H1 (cell line): ENCODE measurements at regions not wholly inside any gene's neighbourhood (a gene's known extent, or its start where the extent isn't known, plus 50 kb on each side); places are given as distances from the start of the nearest gene placed in this dataset.

Experiments used
- CTCF ChIA-PET: fragments of 300-600 bp; sonication (Branson Sonifier 250); formaldehyde crosslinking; loops from one replicate; lab custom pipeline; 2021; ENCODE audit not compliant: partially characterized antibody; lab: Charles Lee
- POLR2A ChIA-PET: fragments of 300-600 bp; sonication (Branson Sonifier 250); formaldehyde crosslinking; loops from one replicate; lab custom pipeline; 2021; ENCODE audit warnings: inconsistent platforms; ENCODE audit not compliant: partially characterized antibody; lab: Charles Lee
- DNase-seq, 2 experiments: peaks; one replicate each; pipeline versions ENCODE4 v3.0.0 to v3.0.0-alpha.2; 2010 to 2022; ENCODE audit warnings: low spot score in 2 of 2, low read depth in 1 of 2, mixed read lengths in 1 of 2
- FAIRE-seq: peaks from 2 replicates; lab custom pipeline; 2011; peaks lifted over from hg19 to GRCh38; lab: Jason Lieb, UNC
- H2AFZ ChIP-seq: 2 replicates; pipeline ENCODE4 v1.8.1; 2012; ENCODE audit warnings: low read length, inconsistent platforms
- H2AK5ac ChIP-seq: 2 replicates; pipeline ENCODE4 v1.6.1; 2013; ENCODE audit warnings: low read depth, low read length
- H2BK120ac ChIP-seq: replicated peaks from 2 replicates; pipeline ENCODE3; 2013; ENCODE audit warnings: low read depth, low read length, inconsistent platforms
- H2BK12ac ChIP-seq: 2 replicates; pipeline ENCODE4 v1.6.1; 2013; ENCODE audit warnings: low read depth, low read length
- H2BK15ac ChIP-seq: 2 replicates; pipeline ENCODE4 v1.6.1; 2013; ENCODE audit warnings: low read length
- H2BK20ac ChIP-seq: 2 replicates; pipeline ENCODE4 v1.6.1; 2013; ENCODE audit warnings: low read length
- H2BK5ac ChIP-seq: 2 replicates; pipeline ENCODE4 v1.6.1; 2013; ENCODE audit warnings: low read depth, low read length
- H3K14ac ChIP-seq: 2 replicates; pipeline ENCODE4 v1.6.1; 2013; ENCODE audit warnings: inconsistent platforms; ENCODE audit not compliant: insufficient read length
- H3K18ac ChIP-seq: 2 replicates; pipeline ENCODE4 v1.6.1; 2013; ENCODE audit warnings: low read length; ENCODE audit errors: extremely low read depth
- H3K23ac ChIP-seq: 2 replicates; pipeline ENCODE4 v1.6.1; 2013; ENCODE audit warnings: inconsistent platforms; ENCODE audit not compliant: insufficient read length
- H3K23me2 ChIP-seq: 2 replicates; pipeline ENCODE4 v1.6.1; 2013; ENCODE audit warnings: low read depth, low read length
- H3K27ac ChIP-seq: 2 replicates; pipeline ENCODE4 v1.6.1; 2011; ENCODE audit warnings: low read depth, low read length, inconsistent platforms
- H3K27me3 ChIP-seq, 4 experiments: replicated peaks in 1 of 4; 1 replicate in 1 of 4; 2 replicates in 3 of 4; pipeline versions ENCODE4 v1.6.1 to v1.8.1; 2011 to 2013; ENCODE audit warnings: low read length in 3 of 4, mild to moderate bottlenecking in 3 of 4, inconsistent platforms in 2 of 4, mixed read lengths in 2 of 4, moderate library complexity in 1 of 4; ENCODE audit not compliant: control insufficient read depth in 3 of 4, insufficient read depth in 3 of 4; ENCODE audit errors: extremely low read depth in 1 of 4
- H3K36me3 ChIP-seq, 4 experiments: 2 replicates each; pipeline versions ENCODE4 v1.6.1 to v1.8.1; 2011 to 2013; ENCODE audit warnings: mild to moderate bottlenecking in 4 of 4, low read length in 3 of 4, moderate library complexity in 2 of 4, control low read depth in 1 of 4, inconsistent platforms in 1 of 4; ENCODE audit not compliant: insufficient read depth in 4 of 4, control insufficient read depth in 2 of 4
- H3K4ac ChIP-seq: replicated peaks from 2 replicates; pipeline ENCODE3; 2013; ENCODE audit warnings: low read length, low read depth, mixed read lengths, inconsistent platforms; ENCODE audit not compliant: insufficient read length
- H3K4me1 ChIP-seq, 4 experiments: replicated peaks in 1 of 4; 1 replicate in 1 of 4; 2 replicates in 3 of 4; pipeline versions ENCODE4 v1.6.1 to v1.8.1; 2011 to 2013; ENCODE audit warnings: low read length in 3 of 4, inconsistent platforms in 2 of 4, mixed read lengths in 1 of 4; ENCODE audit not compliant: insufficient read depth in 4 of 4, control insufficient read depth in 3 of 4
- H3K4me2 ChIP-seq, 2 experiments: 2 replicates each; pipeline versions ENCODE4 v1.6.1 to v1.8.1; 2011 to 2013; ENCODE audit warnings: low read depth in 2 of 2, low read length in 2 of 2, control low read depth in 1 of 2, inconsistent platforms in 1 of 2, mild to moderate bottlenecking in 1 of 2; ENCODE audit not compliant: insufficient read depth in 1 of 2
- H3K4me3 ChIP-seq, 4 experiments: fragments of 200-600, 300-600 bp in 1 of 4; sonication (generic), shearing (Covaris generic), sonication (Bioruptor Twin) in 1 of 4; 2 replicates each; pipeline versions ENCODE4 v1.5.1 to v1.8.1; 2011 to 2016; ENCODE audit warnings: low read length in 4 of 4, low read depth in 3 of 4, control low read depth in 2 of 4, inconsistent platforms in 2 of 4, mild to moderate bottlenecking in 2 of 4, mixed read lengths in 1 of 4, moderate library complexity in 1 of 4; ENCODE audit not compliant: insufficient read depth in 2 of 4; ENCODE audit errors: extremely low read depth in 1 of 4
- H3K56ac ChIP-seq: replicated peaks from 2 replicates; pipeline ENCODE3; 2013; ENCODE audit warnings: low read depth, mild to moderate bottlenecking, mixed read lengths, low read length, inconsistent platforms; ENCODE audit not compliant: insufficient read length
- H3K79me1 ChIP-seq: 2 replicates; pipeline ENCODE4 v1.6.1; 2013; ENCODE audit warnings: low read depth, low read length, control low read depth
- H3K79me2 ChIP-seq, 2 experiments: 2 replicates each; pipeline versions ENCODE4 v1.6.1 to v1.8.1; 2012 to 2013; ENCODE audit warnings: low read length in 2 of 2, mild to moderate bottlenecking in 2 of 2, inconsistent platforms in 1 of 2; ENCODE audit not compliant: insufficient read depth in 2 of 2, control insufficient read depth in 1 of 2
- H3K9ac ChIP-seq, 4 experiments: replicated peaks in 1 of 4; 1 replicate in 1 of 4; 2 replicates in 3 of 4; pipeline versions ENCODE4 v1.6.1 to v1.8.1; 2011 to 2013; ENCODE audit warnings: low read depth in 3 of 4, low read length in 3 of 4, control low read depth in 2 of 4, mild to moderate bottlenecking in 2 of 4, moderate library complexity in 2 of 4, inconsistent platforms in 1 of 4; ENCODE audit errors: extremely low read depth in 1 of 4
- H3K9me3 ChIP-seq, 2 experiments: 2 replicates each; pipeline versions ENCODE4 v1.6.1 to v1.8.1; 2012 to 2013; ENCODE audit warnings: mild to moderate bottlenecking in 2 of 2, moderate library complexity in 2 of 2, control low read depth in 1 of 2, inconsistent platforms in 1 of 2, low read depth in 1 of 2, low read length in 1 of 2, mixed read lengths in 1 of 2; ENCODE audit not compliant: insufficient read depth in 2 of 2
- H4K20me1 ChIP-seq, 2 experiments: replicated peaks in 1 of 2; 2 replicates each; pipeline versions ENCODE3 to v1.8.1; 2011 to 2013; ENCODE audit warnings: inconsistent platforms in 2 of 2, low read length in 2 of 2, mild to moderate bottlenecking in 1 of 2; ENCODE audit not compliant: insufficient read depth in 2 of 2, control insufficient read depth in 1 of 2
- H4K5ac ChIP-seq: 2 replicates; pipeline ENCODE4 v1.6.1; 2013; ENCODE audit warnings: low read length, low read depth, mixed read lengths, inconsistent platforms; ENCODE audit not compliant: insufficient read length
- H4K8ac ChIP-seq: 2 replicates; pipeline ENCODE4 v1.8.0; 2013; ENCODE audit warnings: mild to moderate bottlenecking, moderate library complexity, low read length, inconsistent platforms; ENCODE audit not compliant: insufficient read depth; ENCODE audit errors: extremely low read depth
- H4K91ac ChIP-seq: replicated peaks from 2 replicates; pipeline ENCODE3; 2013; ENCODE audit warnings: low read length, mixed read lengths, inconsistent platforms; ENCODE audit not compliant: insufficient read length
- BCL11A ChIP-seq, 2 experiments: IDR thresholded peaks; one replicate each; pipeline ENCODE4 v1.6.1; 2011; ENCODE audit warnings: low read depth in 2 of 2, low read length in 2 of 2, mild to moderate bottlenecking in 2 of 2
- CBX5 ChIP-seq: fragments of 300-800, 300-1000 bp; sonication (generic); IDR thresholded peaks from 2 replicates; pipeline ENCODE4 v1.7.1; 2016; ENCODE audit warnings: antibody characterized with exemption, low read length, low read depth
- CHD2 ChIP-seq: IDR thresholded peaks from 2 replicates; pipeline ENCODE4 v1.6.1; 2012; ENCODE audit warnings: low read length, improper control_type of control experiment
- EZH2 ChIP-seq: fragments of 200-600 bp; sonication (generic); IDR thresholded peaks from 2 replicates; pipeline ENCODE4 v1.7.1; 2012; ENCODE audit warnings: low read depth, mild to moderate bottlenecking, moderate library complexity, low read length, inconsistent platforms; ENCODE audit not compliant: severe bottlenecking
- GABPA ChIP-seq: IDR thresholded peaks from 2 replicates; pipeline ENCODE4 v1.6.1; 2011; ENCODE audit warnings: mild to moderate bottlenecking, low read length, moderate library complexity, borderline replicate concordance; ENCODE audit not compliant: insufficient read depth
- HDAC6 ChIP-seq: IDR thresholded peaks from one replicate; pipeline ENCODE4 v1.7.1; 2012; ENCODE audit warnings: low read depth, mild to moderate bottlenecking, inconsistent platforms, low read length, moderate library complexity
- MAFK ChIP-seq: IDR thresholded peaks from 2 replicates; pipeline ENCODE4 v1.6.1; 2012; ENCODE audit warnings: low read depth, mild to moderate bottlenecking, improper control_type of control experiment, low read length
- RNF2 ChIP-seq: fragments of 200-900, 300-1000 bp; sonication (generic); IDR thresholded peaks from 2 replicates; pipeline ENCODE4 v1.7.1; 2016; ENCODE audit warnings: borderline replicate concordance, low read depth, mild to moderate bottlenecking, antibody characterized with exemption, low read length; ENCODE audit not compliant: poor library complexity, severe bottlenecking; ENCODE audit errors: missing control alignments
- RXRA ChIP-seq: IDR thresholded peaks from 2 replicates; pipeline ENCODE4 v1.6.1; 2011; ENCODE audit warnings: low read depth, mild to moderate bottlenecking, low read length, moderate library complexity; ENCODE audit not compliant: insufficient read depth
- SIRT6 ChIP-seq: IDR thresholded peaks from one replicate; pipeline ENCODE4 v1.7.1; 2012; ENCODE audit warnings: low read length, inconsistent platforms
- TAF1 ChIP-seq: IDR thresholded peaks from 2 replicates; pipeline ENCODE4 v1.6.1; 2011; ENCODE audit warnings: mild to moderate bottlenecking, low read depth, low read length
- TAF7 ChIP-seq: optimal IDR thresholded peaks from 2 replicates; pipeline ENCODE3; 2011; ENCODE audit warnings: low read depth, mild to moderate bottlenecking, inconsistent platforms, low read length, moderate library complexity, borderline replicate concordance
- TCF12 ChIP-seq: IDR thresholded peaks from 2 replicates; pipeline ENCODE4 v1.6.1; 2011; ENCODE audit warnings: low read depth, mild to moderate bottlenecking, low read length
- WGBS, 2 experiments: shearing (Covaris generic) in 1 of 2; methylation state at CpG; one replicate each; pipeline versions ENCODE4 v1.1.6 to v1.1.7; 2013 to 2015; ENCODE audit warnings: low lambda C conversion rate in 2 of 2, mixed read lengths in 2 of 2, inconsistent platforms in 1 of 2, low coverage in 1 of 2, missing lambda C conversion rate in 1 of 2; ENCODE audit not compliant: insufficient replicate concordance in 2 of 2, insufficient coverage in 1 of 2, insufficient read length in 1 of 2; ENCODE audit errors: extremely low coverage in 1 of 2, missing lambda C conversion rate in 1 of 2; 5-methylcytosine and 5-hydroxymethylcytosine counted together
- TF ChIP-seq, protein P1 (sequence below): IDR thresholded peaks from 2 replicates; pipeline ENCODE4 v1.6.1; 2012; ENCODE audit warnings: inconsistent platforms

DNA sequence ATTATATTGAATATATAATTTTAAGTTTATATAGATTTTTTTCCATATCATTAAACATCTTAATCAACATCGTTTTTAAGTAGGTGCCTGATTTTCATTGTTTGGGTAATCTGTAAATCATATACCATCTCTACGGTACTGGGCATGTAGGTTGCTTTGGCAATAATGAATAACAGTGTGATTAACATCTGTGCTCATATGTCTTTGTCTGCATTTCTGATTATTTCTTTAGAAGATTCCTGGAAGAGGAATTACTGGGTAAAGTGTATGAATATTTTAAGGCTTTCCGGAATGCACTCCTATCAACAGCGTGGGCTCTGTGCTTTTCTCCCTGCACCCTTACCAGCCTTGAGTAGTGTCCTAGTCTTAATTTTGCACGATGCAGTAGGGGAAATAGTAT is 119.8 kb upstream of the LIPC start:
- H3K4ac ChIP-seq = no peak overlapping the region
- no peak overlapping the region for H2AFZ ChIP-seq
- no peak overlapping the region for H2BK12ac ChIP-seq
- no peak overlapping the region for H4K8ac ChIP-seq
- no peak overlapping the region for H3K27ac ChIP-seq
- no peaks in the 10 kb centered on the region for H4K20me1 ChIP-seq
- H3K56ac ChIP-seq = no peak overlapping the region
- H4K91ac ChIP-seq = no peak overlapping the region
- no peak overlapping the region for H3K23ac ChIP-seq
- H3K27me3 ChIP-seq = no peaks in the 10 kb centered on the region
- no peak overlapping the region for H2BK15ac ChIP-seq
- H3K36me3 ChIP-seq = no peaks in the 10 kb centered on the region
- H3K9ac ChIP-seq = no peak overlapping the region
- H2AK5ac ChIP-seq = no peak overlapping the region
- H3K4me2 ChIP-seq = no peak overlapping the region
- H2BK120ac ChIP-seq = no peak overlapping the region
- H3K14ac ChIP-seq = no peak overlapping the region
- no peak overlapping the region for H2BK20ac ChIP-seq
- ChIA-PET POLR2A (no interaction called here), CTCF (interaction anchor here (0.9 kb wide), 1 partner anchor 42 kb away, joined by 5 read pairs; no protein-coding TSS in a partner anchor)
- no peaks in the 10 kb centered on the region for H3K9me3 ChIP-seq
- H3K79me1 ChIP-seq = no peaks in the 10 kb centered on the region
- FAIRE-seq (no peak), DNase-seq (no peak)
- no peak overlapping the region for H4K5ac ChIP-seq
- no peak overlapping the region for H2BK5ac ChIP-seq
- 89% methylated on average over 5 of the region's 5 CpGs; no CpG with 5 or more reads in 1 of the 2 experiments for WGBS, 2 experiments
- no peaks in the 10 kb centered on the region for H3K79me2 ChIP-seq
- no peaks in the 10 kb centered on the region for H3K23me2 ChIP-seq
- peaks cover 1 to 5% (median 4%) of the 10 kb centered on the region in 4 experiments; a peak in 5 of 7 replicates for H3K4me1 ChIP-seq
- no peak overlapping the region for H3K4me3 ChIP-seq
- H3K18ac ChIP-seq = no peak overlapping the region
- TF ChIP-seq TAF7 = no peak
- TF ChIP-seq MAFK = no peak
- no peak for TF ChIP-seq TCF12
- TF ChIP-seq BCL11A (IDR thresholded peaks at IDR 0.05; ENCODE audit: low read depth in 2 of 2, low read length in 2 of 2) = no peak
- TF ChIP-seq RXRA = no peak
- no peak for TF ChIP-seq SIRT6
- TF ChIP-seq CHD2 = no peak
- TF ChIP-seq CBX5 = no peak
- no peak for TF ChIP-seq EZH2
- TF ChIP-seq HDAC6 = no peak
- TF ChIP-seq TAF1 = no peak
- no peak for TF ChIP-seq RNF2
- no peak for TF ChIP-seq GABPA
- TF ChIP-seq, protein P1, sequence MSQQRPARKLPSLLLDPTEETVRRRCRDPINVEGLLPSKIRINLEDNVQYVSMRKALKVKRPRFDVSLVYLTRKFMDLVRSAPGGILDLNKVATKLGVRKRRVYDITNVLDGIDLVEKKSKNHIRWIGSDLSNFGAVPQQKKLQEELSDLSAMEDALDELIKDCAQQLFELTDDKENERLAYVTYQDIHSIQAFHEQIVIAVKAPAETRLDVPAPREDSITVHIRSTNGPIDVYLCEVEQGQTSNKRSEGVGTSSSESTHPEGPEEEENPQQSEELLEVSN = no peak
